ENCODE measurements at regions not wholly inside any gene's neighbourhood (a gene's known extent, or its start where the extent isn't known, plus 50 kb on each side); places are given as distances from the start of the nearest gene placed in this dataset.

DNA sequence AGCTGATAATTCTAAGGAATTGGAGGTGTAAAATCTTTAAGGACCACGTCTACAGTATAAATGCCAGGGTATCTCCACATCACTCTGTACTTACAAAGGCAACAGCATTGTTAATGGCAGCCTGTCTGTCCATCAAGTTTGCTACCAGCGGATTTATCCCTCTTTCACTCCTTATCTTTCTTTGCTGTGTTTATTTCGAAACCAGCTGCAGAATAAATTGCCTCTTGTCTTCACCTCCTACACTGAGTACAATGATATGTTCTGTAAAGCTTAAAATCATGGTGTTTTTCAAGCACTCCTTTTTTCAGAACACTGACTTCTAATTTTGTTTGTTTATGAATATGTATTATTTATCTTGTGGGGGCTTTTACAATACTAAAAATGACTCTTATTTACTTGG is 1088.1 kb downstream of the NR2F1-AS1 start:
- intact Hi-C loops (cut with DNase I), result no loop called here
- no peak for DNase-seq (ENCODE audit: low spot score)

DNA sequence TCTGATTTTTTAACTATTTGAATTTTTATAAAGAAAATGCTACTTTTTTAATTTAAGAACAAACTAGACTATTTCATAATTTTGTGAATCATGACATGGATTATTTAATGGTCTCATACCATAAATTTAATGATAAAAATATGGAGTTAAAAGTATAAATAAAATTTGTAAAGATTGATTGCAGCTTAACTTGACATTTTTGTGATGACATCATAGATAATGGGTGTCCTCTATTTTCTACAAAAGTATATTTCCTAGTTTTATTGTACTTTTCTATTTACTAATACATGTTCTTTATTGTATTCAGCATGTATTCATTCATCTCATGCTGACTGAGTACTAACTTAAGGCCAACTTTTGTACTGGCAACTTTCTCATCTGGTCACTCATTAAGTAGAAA is 1096.5 kb downstream of the NR2F1-AS1 start:
- intact Hi-C loops (cut with DNase I), result no loop called here

DNA sequence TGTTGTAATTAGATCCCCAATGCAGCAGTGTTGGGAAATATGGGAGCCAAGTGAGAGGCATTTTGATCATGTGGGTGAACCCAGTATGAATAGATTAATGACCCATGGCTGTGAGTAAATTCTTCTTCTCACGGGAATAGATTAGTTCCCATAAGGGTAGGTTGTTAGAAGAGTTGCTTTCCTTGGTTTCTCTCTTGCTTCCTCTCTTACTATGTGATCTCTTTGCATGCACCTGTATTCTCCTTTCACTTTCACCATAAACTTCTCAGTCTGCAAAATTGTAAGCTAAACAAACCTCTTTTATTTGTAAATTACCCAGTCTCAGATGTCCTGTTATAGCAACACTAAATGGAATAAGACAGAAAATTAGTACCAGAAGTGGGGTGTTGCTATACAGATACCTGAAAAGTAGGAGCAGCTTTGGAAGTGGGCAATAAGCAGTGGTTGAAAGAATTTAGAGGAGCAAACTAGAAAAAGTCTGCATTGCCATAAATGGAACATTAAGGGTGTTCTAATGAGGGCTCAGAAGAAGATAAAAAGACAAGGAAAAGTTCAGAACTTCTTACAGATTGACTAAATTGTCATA is 1090.0 kb upstream of the ARRDC3 start:
- intact Hi-C loops (cut with DNase I), result loop anchor here in 1 of 2 donors (2.0 kb wide), 1 partner anchor 44 kb away; no protein-coding TSS in a partner anchor
- DNase-seq (ENCODE audit: low spot score), result no peak

More for the DNA sequence above, 1096.5 kb downstream of the NR2F1-AS1 start:
- no peak for DNase-seq (ENCODE audit: low spot score)

DNA sequence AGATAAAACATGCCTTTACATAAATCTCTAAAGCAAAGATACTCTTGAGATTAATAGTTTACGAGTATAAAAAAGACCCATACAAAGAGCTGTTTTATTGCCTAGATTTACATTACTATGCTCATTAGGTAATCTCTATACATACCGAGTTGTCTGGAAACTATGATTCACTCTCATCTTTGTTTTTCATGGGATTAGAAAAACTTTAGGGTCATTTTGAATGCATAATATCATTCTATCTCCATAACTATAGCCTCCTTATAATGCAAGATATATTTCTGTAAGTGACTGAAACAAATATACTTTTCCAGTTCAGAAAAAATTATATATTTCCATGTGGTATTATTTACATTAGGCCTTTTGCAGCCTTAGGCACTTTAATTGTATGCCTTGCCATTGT is 1088.7 kb upstream of the ARRDC3 start:
- DNase-seq (ENCODE audit: low spot score), result no peak
- intact Hi-C loops (cut with DNase I), result loop anchor here in 1 of 2 donors (2.0 kb wide), 1 partner anchor 45 kb away; no protein-coding TSS in a partner anchor

DNA sequence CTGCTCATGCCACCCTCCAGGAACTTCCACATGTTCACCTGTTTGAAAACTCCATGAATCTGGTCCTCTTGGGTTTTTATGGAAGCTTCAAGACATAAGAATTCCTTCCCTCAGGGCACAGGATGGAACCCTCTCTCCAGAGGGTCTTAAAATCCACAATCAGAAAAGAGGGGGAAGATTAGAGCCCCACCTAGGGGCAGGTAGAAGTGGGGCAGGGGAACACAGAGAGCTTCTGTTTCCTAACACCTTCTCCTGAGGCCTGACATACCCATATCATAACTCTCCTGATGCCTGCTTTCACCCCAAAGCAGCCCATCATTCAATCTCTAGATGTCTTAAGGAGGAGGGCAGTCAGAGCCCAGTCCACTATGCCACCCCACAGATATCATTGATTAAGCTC is 1087.7 kb upstream of the ARRDC3 start:
- DNase-seq (ENCODE audit: low spot score), result no peak
- intact Hi-C loops (cut with DNase I), result no loop called here

DNA sequence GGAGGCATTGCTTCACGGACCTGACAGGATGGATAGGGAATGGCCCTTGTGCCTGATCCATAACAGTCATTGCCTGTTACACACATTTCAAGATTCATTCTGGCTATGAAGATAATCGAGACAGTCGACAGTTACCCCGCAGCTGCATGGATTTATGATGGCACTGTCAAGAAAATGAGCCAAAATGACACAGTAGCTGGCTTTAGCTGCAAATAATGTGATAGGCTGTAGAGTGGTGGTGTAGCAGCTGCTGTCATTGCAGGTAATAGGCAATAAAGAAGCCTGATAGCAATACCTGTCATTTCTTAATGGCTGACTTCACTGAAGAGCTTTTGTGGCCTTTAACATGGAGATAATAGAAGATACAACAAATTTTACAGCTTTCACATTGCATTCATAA is 1085.2 kb upstream of the ARRDC3 start:
- intact Hi-C loops (cut with DNase I), result no loop called here
- DNase-seq (ENCODE audit: low spot score), result no peak

DNA sequence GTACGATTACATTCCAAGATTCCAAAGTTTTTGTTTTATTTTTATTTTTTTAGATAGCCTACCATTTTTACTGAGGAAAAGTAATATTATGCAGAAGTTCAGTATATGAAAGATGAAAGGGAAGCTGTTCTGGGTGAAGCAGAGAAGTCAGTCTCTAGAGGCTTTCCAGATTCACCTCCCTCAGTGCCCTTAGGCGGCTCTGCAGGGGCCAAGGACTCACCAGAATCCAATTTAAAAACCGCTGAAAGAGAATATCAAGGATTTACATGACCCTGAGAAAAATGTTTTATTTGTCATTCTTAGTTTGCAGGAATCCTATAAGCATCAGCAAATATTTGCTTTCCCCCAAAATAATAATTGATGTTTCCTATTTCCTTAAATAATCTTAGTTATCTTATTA is 1084.6 kb upstream of the ARRDC3 start:
- intact Hi-C loops (cut with DNase I), result no loop called here
- no peak for DNase-seq (ENCODE audit: low spot score)

DNA sequence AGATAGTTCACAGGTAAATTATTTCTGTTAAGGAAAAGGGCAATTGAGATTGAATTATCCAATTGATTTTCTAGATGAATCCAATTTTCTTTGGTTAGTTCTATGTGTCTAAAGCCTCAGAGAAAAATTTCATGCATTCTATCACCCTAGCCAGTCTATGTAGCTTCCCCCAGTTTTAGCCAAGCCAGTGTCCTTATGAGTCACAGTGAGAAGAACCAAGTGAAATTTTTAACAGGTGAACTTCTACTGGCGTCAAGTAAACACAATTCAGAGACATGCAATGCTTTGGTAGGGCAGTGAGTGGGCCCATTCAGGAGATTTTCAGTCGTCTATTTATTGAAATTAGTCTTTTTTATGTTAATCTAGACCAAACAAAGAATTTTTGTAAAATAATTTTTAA is 1077.4 kb upstream of the ARRDC3 start:
- DNase-seq (ENCODE audit: low spot score), result no peak
- intact Hi-C loops (cut with DNase I), result no loop called here

DNA sequence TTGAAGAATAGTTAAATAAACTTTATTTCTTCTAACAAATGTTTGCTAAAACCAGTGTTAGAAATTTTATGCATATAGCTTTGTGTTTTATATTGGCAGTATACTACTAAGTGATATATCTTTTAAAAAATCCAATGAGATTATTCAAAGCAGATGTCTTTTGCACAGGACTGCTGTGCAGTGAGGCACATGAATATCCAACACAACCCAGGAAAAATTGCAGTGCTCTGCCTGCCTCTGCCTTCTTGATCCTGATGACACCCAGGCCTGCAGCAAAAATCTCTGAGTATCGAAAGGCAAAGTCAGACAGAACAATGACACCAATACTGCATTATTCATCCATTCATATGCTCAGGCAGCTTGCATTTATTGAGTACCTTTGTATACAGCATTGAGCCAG is 1076.5 kb upstream of the ARRDC3 start:
- DNase-seq (ENCODE audit: low spot score), result no peak

DNA sequence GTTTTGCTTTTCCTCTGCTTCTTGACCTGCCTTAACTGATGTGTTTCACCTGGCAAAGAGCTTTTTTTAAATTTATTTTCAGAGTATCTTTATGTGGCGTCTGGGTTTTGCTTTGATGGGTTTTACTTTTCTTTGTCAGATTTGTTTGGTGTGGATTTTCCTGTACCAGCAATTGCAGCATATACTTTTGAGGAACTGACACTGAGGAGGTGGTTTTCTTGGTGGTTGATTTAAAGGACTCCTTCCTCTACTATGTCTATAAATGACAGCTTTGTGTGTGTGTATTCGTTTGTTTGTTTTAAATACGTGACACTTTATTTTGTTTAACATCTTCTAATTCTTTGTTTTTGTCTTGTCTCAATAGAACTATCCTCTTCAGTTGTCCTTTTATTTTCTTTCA is 1071.9 kb upstream of the ARRDC3 start:
- intact Hi-C loops (cut with DNase I), result no loop called here
- DNase-seq (ENCODE audit: low spot score), result no peak

More for the DNA sequence above, 1076.5 kb upstream of the ARRDC3 start:
- intact Hi-C loops (cut with DNase I), result no loop called here

DNA sequence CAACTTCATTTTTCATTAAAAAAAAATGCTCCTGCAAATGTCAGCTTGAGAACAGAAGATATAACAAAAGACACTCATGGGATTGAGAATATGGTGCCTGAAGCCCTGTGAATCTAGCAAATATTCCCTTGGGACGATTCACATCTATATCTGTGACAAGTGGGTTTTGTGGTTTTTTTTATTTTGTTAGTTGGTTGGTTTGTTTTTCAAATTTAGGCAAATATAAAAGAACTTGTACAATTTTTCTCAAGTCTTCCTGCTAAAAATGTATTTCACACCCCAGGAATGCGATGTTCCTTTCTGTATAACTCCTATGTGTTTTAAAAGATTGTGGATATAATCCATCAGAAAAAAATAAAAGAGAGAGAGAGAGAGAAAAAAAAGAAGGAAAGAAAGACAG is 1061.8 kb upstream of the ARRDC3 start:
- DNase-seq (ENCODE audit: low spot score), result no peak

DNA sequence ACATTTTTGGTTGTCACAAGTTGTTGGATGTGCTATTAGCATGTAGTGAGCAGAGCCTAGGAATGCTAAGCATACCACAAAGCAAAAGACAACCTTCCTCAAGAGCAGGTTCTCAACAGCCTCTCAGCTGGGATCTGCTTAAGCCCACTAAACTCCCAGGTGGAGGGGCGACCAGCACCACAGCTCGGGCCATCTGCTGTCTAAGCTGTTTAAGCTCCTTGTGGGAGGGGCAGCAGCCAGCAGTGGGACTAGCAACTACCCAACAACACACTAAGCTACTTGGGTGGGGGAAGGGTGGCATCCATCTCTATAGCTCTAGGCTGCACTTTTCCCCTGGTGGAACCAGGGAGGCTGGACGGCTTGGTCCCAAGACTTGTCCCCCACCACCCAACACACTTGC is 1052.7 kb upstream of the ARRDC3 start:
- intact Hi-C loops (cut with DNase I), result no loop called here
- DNase-seq (ENCODE audit: low spot score), result no peak

More for the DNA sequence above, 1061.8 kb upstream of the ARRDC3 start:
- intact Hi-C loops (cut with DNase I), result no loop called here

DNA sequence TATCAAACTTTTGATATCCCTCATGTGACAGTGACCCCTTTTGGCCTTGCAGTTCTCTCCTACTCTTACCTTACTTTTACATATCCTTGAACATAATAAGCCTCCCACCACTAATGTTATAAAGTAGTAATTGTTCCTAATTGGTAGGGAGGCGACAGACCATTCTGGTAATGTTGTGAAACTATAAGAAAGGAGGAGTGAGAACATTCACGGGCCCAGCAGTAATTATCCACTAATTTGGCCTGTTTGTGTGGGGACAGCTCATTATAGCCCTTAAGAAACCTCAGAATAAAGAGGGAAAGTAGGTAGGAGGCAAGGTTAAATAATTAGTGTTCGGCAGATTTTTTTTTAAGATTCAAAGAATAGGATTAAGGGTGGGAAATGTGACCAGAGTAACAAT is 1046.5 kb upstream of the ARRDC3 start:
- intact Hi-C loops (cut with DNase I), result no loop called here
- DNase-seq (ENCODE audit: low spot score), result no peak

DNA sequence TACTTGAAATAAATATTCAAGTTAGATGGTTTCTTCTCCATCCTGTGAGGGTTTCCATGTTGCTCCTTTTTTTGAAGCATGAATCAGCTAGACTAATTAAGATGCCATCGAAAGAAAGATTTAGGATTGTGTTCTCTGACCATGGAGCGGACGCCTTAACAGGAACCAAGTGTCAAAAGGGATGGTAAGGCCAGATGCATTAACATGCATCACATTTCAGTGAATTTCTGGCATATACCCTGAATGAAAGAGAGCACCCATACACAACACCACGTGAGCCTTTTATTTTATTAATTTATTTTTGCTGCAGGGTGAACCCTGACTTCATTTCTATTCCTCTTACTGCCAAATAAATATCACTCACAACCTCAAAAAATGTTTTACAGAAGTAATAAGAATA is 1045.3 kb upstream of the ARRDC3 start:
- DNase-seq (ENCODE audit: low spot score), result no peak
- intact Hi-C loops (cut with DNase I), result no loop called here

DNA sequence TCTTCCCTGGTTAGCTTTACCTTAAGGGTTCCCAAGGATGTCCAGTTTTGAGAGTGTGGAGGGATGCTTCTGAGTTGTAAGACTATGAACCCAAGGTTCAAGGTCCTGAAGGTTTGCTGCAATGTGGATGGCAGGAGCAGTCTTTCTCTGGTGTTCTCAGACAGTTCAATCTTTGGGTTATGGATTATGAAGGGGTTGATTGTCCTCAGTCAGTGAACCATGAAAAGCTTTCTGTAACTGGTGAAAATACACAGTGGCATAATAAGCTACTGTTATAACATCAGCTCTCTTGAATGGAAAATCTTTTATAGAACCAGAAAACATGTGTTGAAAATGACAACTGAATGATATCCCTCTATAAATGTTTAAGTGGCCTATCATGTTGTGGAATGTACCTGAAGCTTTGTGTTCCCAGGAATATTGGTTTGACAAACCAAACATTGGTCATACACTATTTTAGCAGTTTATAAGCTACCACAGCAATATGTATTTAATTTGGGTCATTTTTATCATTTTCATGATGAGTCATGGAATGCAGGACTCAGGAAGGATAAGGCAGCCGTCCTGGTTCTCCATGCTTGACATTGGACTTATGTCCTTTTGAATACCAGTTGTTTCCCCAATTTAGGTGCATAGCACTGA is 1041.8 kb upstream of the ARRDC3 start:
- intact Hi-C loops (cut with DNase I), result no loop called here

DNA sequence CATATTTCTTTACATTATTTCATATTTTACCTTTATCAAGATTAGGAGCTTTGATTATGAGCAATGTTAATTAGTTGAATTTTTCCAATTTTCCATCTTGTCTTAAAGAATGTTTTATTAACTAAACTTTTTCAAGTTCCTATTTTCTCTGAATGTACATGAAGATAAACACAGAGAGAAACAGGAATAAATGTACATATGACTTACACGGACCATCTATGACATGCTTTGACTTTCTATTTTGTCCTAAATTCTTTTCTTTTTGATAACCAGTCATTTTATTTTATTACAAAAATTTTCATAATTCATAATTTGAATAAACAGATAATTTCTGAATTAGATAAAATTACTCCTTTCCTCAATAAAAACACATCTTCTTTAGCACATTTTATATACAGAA is 1038.8 kb upstream of the ARRDC3 start:
- intact Hi-C loops (cut with DNase I), result no loop called here
- no peak for DNase-seq (ENCODE audit: low spot score)

More for the DNA sequence above, 1041.8 kb upstream of the ARRDC3 start:
- no peak for DNase-seq (ENCODE audit: low spot score)

DNA sequence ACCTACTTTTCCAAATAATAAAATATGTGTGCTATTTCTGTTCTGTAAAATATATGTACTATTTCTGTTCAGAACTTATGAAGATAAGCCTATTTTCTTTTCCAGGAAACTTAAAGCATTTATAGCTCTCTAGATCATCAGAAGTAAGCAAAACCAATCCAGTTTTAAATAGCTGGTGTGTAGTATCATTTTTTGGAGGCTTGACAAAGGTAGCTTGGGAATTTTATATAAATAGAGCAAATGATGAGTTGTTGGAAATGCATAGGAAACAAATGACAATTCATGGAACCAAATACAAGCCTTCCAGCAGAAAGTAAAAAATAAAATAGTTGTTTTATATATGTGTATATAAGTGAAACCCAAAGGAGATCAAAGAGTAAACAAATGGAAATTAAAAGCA is 1038.1 kb upstream of the ARRDC3 start:
- no peak for DNase-seq (ENCODE audit: low spot score)
- intact Hi-C loops (cut with DNase I), result no loop called here

DNA sequence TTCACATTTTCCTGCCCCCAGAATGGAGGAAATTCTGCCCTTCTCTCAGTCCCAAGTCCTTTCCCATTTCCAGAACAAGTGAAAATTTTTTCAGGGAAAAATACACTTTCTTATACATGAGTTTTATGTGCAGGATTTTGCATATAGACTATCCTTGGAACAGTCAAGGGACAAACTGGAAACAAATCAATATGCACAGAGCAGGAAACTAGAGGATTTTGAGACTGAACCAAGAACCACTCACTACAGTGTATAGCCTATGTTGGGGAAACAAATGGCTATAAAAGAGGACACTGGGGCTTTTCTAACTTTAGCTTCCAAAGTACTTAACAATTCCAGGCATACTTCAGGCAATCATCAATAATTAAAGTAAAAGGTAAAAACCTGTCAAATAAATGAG is 1036.1 kb upstream of the ARRDC3 start:
- intact Hi-C loops (cut with DNase I), result no loop called here
- no peak for DNase-seq (ENCODE audit: low spot score)

DNA sequence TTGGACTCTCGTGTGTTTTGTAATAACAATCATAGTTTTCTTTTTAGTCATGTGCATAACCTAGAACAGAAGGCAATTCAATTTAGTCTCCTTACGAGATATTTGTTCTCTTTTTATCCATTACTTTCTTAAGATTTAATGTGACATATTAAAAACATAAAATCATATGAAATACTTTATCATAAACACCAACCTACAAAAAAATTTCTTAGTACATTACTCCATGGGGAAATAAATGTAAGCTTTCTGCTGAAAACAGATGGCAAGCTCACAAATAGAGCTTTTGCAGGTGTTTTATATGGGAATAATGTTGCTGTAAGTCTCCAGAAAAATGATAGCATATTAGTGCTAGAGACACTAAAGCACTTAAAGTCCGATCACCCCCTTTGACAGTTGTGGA is 1035.2 kb upstream of the ARRDC3 start:
- DNase-seq (ENCODE audit: low spot score), result no peak
- intact Hi-C loops (cut with DNase I), result no loop called here

DNA sequence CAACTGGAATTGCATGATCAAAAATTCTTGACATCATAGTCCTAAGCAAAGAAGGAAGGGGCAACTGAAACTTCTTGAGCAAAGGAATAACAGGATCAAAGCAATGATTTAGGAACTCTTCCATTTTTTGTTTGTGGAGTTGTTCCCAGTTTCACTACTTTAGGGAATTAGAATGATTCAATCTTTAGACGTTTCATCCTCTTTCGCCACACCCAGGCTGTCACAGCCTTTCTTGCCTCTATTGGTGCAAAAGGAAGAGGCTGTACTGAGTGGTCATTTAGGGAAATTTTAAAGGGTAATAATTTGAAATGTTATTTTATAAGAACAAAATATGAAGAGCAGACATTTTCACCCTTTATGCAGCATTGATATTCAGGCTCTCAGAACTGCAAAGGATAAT is 1026.0 kb upstream of the ARRDC3 start:
- no peak for DNase-seq (ENCODE audit: low spot score)
- intact Hi-C loops (cut with DNase I), result no loop called here

DNA sequence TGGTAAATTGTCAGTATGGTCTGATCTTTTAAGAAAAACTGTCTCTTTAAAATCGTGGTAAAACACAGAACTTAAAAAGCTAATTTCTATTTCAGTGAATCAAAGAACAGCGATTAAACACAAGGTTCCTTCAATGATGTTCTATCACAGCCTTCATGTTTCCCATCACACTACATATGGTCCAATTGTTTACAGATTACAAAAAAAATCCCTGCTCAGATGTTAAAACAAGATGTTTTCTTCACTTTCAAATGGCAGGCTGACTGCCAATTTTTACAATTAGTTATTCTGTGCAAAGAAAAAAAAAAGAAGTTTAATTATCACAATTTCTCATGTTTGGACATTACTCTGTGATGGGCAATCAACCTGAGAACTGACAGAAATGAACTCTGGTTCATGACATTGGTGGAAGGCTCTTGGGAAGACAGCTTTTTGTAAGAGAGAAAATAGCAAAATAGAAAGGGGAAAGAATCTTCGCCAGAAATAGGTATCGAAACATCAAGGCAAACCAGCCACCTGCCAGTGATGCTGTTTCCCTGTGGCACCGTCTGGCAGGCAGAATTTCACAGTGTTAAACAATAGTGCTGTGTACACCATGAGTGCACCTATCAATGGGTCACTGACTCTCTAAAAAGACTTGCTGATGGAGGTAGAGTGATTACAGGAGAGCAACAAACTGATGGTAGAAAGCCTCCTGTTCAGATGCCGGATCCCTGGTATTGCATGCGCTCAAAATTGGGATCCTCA is 1020.0 kb upstream of the ARRDC3 start:
- DNase-seq (ENCODE audit: low spot score), result no peak
- intact Hi-C loops (cut with DNase I), result no loop called here
